Germinal center (tissue), 1 donor: ENCODE measurements at regions not wholly inside any gene's neighbourhood (a gene's known extent, or its start where the extent isn't known, plus 50 kb on each side); places are given as distances from the start of the nearest gene placed in this dataset.
"Not testable (repeated sequence)": the region's sequence is repeated elsewhere in the genome, so short reads cannot be mapped to it uniquely, and the experiment has no call there.

Experiments used
- DNase-seq: peaks from one replicate; pipeline ENCODE4 v3.0.0; 2012; ENCODE audit warnings: mixed read lengths, low spot score

DNA sequence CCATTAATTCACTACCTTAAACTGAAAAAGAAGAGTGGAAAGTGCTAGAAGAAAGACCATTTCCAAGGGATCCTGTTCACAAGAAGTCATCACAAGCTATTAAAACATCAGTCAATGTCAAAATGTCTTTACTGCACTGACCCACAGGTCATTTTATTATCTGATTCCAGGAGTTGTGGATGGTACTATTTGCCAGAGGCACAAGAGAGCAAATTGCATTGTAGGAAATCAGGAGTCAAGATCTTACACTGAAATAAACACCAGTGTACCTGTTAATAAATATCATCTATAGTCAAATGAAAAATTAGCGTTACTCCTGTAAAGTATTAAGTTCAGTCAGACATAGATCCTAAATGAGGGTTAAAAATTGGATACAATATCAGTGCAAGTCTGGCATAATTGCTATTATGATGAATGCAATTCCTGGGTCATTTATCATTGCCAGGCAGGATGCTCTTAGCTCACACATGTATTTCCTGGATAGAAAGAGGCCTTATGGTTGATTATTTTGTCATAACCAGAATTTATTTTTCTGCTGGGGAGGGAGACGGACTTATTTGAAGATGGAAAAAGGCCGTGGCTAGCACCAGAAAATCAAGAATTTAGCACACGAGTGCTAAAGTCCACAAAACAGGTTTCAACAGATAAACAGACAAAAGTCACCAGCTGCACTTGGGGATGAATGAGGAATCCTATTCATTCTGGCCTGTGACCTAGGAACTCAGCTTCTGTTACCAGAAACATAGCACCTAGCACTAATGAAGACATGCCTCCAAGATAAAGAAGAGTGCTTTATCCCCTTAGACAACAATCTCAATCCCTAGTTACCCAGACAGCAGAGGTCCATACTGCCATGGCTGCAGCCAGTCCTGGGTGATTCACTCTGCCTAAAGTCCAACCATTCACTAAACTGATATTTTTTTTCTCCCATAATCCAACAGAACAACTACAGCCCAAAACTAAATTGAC is 683.1 kb upstream of the POM121L12 start:
- DNase-seq, result no peak

DNA sequence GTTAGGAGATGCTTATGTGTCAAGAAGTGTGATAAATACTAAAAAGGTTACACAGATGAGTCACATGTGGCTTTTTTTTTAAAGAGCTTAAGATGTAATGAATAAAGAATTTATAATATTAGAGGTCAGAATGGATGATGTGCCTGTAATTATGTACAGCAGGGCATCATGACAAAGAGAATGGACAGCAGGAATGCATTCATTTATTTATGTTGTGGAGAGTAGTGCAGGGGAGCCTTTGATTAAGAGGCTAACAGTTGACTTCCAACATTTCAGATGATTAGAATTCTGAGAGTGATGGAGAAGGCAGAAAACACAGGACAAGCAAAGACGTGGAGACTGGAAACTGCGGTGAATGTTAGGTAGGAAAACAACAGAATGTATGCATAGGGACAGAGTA is 691.4 kb upstream of the POM121L12 start:
- DNase-seq, result no peak

- no peak for DNase-seq
Observed at GRCh38 chr7:52340067-52340466, 695.4 kb upstream of the POM121L12 start.

DNA sequence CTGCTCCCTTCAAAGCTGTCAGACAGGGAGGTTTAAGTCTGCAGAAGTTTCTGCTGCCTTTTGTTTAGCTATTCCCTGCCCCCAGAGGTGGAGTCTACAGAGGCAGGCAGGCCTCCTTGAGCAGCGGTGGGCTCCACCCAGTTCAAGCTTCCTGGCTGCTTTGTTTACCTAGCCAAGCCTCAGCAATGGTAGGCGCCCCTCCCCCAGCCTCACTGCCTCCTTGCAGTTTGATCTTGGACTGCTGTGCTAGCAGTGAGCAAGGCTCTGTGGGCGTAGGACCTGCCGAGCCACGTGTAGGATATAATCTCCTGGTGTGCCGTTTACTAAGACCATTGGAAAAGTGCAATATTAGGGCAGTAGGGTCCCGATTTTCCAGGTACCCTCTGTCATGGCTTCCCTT is 707.1 kb upstream of the POM121L12 start:
- not testable (repeated sequence) for DNase-seq

DNA sequence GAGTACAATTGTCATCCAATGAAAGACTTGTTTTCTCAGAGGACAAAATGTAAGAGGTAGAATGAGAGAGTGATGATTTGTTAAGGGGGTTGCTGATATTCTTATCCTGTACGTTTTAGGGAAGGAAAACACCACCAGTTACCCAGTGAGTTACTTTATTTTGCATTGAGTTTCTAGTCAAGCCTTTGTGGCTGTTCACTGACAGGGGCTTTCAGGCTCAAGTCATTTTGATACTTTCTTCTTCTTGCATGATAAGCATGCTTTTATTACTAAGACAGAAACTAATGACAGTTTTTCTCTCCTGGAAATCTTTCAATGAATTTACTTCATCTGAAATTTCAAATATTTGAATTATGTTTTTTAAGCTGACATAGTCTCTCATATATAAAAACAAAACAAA is 710.2 kb upstream of the POM121L12 start:
- no peak for DNase-seq

GRCh38 chr7:52323202-52323746 is 712.2 kb upstream of the POM121L12 start:
- DNase-seq, result no peak

DNA sequence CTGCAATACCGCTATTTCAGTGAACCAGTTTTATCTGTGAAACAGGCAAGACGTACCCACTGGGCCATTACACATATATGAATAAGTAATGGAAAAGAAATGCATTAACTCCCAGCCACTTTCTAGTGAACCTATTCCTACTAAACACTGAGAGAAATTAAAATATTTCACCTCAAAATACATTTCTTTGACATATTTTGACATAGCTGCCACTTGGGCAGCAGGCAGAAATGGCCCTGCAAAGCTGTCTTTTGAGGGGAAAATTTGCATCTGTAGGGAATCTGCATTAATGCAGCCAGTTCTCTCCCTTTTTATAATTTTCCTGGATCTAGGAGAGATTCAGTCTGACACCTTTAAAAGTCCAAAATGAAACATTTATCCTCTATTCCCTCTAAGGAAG is 714.8 kb upstream of the POM121L12 start:
- DNase-seq, result no peak

GRCh38 chr7:52317921-52318320 is 717.5 kb upstream of the POM121L12 start:
- DNase-seq, result no peak

DNA sequence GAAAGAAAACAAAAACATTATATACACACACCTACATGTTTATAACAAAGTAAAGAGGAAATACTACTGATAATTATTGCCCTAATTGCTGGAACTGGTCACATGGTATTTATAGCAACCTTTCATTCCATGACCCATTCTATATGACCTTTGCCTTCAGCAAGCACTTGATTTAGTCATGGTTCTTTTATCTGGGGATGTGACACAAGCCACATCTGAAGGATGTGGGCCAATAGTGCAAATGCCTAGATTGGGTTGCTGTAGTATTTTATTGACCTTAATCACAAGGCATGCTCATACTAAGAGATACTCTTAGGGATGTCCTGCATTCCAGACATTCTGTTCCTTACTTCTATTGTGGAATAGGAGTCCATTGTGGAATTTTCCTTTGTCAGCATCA is 723.5 kb upstream of the POM121L12 start:
- DNase-seq, result no peak

DNA sequence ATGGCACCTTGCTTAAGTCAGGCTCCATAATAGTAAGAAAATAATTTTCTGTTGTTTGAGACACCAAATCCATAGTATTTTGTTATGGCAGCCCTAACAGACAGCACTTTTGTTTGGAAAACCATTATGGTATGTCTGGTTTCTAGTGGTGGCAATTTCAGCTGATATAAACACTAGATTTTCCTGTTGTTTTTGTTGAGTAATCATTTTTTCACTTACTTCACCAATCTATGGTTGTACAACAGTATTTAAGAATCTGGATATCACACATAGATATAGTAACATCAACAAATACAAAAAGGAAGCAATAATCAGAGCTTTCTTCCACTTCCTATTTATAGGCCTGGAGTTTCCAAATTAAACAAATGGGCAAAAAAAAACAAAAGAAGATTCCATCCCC is 725.8 kb upstream of the POM121L12 start:
- DNase-seq, result no peak

DNA sequence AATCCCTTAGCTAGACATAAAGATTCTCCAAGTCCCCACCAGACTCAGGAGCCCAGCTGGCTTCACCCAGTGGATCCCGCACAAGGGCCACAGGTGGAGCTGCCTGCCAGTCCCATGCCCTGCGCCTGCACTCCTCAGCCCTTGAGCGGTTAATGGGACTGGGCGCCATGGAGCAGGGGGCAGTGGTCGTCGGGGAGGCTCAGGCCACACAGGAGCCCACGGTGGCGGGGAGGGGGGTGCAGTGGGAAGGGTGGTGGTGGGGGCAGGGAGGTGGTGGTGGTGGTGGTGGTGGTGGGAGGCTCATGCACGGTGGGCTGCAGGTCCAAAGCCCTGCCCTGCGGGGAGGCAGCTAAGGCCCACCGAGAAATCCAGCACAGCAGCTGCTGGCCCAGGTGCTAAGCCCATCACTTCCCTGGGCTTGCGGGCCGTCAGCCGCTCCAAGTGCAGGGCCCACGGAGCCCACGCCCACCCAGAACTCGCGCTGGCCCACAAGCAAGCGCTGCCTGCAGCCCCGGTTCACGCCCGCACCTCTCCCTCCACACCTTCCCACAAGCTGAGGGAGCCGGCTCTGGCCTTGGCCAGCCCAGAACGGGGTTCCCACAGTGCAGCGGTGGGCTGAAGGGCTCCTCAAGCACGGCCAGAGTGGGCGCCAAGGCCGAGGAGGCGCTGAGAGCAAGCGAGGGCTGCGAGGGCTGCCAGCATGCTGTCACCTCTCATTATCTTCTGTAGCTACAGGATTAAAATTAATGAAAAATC is 732.5 kb upstream of the POM121L12 start:
- no peak for DNase-seq

DNA sequence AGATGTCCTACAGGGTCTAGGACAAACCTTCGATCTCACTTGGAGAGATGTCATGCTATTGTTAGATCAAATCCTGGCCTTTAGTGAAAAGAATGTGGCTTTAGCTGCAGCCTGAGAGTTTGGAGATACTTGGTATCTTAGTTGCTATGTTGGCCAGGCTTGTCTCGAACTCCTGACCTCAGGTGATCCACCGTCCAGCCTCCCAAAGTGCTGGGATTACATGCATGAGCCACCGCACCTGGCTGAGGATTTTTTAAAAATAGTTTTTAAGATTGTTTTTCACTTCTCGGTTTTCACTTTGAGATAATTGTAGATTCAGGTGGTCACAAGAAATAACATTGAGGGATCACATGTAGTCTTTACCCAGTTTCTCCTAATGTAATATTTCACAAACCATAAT is 738.3 kb upstream of the POM121L12 start:
- no peak for DNase-seq

- DNase-seq, result no peak
Observed at GRCh38 chr7:52294942-52295341, 740.5 kb upstream of the POM121L12 start.

GRCh38 chr7:52289247-52289646 is 746.2 kb upstream of the POM121L12 start:
- no peak for DNase-seq

DNA sequence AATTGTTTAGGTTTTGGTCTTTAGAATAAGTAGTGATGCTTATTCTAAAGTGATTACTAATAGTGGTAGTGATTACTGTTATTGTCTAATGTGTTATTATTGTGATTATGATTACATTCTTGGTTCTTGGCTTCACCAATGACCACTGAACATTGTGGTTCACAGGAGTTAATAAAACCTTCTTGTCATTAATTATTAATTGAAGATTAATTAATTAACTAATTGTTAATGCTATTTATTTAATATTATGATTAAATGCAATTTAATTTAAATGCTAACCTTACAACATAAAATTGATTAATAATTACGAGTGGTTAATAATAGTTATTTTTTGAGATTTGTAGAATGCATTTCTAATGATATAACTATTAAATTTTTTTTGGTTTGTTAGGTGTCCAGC is 747.7 kb upstream of the POM121L12 start:
- no peak for DNase-seq

DNA sequence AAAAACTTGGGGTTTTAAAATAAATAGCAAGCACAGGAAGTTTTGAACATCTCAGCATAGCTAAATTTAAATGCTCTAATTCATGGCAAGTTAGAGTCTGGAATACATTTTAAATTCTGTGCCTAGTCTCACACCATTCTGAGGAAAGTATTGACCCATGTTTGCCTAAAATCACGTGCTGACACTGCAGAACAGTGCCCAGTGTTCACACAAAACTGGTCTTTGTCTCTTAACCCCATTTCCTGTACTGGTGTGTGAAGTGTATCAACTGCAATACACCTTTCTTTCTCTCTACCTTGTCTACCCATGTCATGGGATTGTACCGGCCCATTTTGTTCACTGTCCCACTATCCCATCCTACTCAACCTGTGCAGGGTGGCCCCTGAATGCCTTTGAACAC is 749.7 kb upstream of the POM121L12 start:
- DNase-seq, result no peak

DNA sequence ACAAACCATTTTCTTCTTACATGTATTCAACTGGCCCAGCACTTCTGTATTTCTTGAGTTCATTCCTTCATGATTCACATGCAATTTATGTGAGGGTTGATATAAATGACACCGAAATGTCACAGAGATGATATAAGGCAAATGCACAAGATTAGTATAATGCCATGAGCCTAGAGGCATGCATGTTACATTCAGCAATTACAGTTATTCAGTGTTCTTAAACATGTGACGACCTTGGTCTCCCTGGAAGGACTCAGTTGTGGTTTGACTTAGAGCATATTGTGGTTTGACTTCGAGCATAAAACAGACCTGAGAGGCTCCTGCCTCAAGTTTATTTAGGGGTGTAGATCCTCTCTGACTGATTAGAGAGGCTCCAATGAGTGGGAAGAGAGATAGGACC is 752.1 kb upstream of the POM121L12 start:
- DNase-seq, result no peak

DNA sequence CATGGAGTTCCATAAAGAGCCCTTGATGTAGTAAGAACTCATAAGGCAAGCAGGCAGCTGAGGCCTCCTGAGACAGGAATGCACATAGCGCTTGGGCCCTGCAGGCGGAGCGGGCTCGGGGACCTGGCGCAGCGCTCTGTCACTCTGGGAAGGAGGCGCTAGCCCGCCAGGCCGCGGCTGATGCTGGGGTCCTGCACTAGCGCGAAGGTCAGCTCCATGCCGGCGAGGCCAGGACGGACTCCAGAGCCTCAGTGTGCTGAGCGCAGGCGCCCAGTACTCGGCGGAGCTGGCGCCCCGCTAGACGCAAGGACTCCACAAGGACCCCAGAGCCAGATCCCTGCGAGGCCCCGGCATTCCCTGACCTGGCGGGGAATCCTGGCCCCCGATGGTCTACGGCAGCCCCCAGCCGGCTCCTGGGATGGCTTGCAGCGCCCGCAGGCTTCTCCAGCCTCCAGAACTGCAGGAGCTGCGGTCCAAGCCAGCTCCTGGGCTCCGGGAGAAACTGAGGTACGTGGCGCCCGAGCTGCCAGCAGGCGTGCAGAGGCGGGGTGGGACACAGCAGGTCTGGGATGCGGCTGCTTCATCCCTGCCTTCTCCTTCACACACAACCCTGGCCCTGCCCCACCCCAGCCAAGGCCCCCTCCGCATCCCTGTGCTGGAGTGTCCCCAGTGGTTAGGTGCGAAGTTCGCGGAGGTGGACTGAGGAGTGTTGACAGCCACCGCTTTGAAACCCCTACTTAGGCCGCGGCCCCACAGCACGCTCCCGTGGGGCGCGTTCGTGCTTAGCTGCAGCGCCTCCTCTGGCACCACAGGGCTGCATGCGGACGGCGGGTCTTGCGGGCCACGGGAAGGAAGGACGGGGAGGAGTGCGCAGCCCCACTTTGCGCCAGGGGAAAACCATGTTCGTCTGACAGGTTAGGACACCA is 761.5 kb upstream of the POM121L12 start:
- no peak for DNase-seq

GRCh38 chr7:52271703-52272102 is 763.7 kb upstream of the POM121L12 start:
- DNase-seq, result no peak

DNA sequence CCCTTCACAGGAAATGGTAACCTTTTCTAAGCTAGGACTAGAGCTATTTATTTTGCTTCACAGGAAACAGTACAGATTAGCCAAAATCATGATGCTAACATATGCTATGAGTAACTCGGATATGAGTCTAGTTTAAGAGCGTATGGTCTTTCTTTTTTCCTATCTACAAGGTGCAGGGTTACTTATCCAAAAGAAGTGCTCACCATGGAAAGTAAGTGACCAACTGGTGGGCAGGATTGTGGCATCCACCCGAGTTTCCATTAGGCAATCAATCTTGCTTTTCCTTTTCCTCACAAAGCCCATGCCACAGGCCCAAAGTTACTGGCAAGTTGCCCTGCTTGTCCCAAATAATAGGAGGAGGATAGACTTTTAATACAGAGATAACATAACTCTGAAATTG is 765.1 kb upstream of the POM121L12 start:
- no peak for DNase-seq

GRCh38 chr7:52269669-52270068 is 765.8 kb upstream of the POM121L12 start:
- no peak for DNase-seq

DNA sequence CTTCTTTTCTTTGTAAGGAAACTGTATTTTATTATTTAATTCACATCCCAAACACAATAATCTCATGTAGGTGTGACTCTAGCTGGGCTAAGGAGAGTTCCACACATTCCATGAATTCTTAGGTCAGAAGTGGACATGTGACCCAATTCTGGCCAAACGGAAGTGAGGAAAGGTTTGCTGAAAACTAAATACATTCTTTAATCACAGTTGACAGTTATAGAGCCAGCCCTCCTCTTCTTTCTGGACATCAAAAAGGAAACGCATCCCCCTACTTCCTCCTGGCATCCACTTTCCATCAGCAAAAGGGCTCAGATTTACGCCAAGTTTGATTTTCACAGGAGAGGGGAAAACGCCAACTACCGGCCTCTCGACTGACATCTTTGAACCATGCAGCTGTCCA is 774.4 kb upstream of the POM121L12 start:
- DNase-seq, result no peak
